ENCODE measurements at regions not wholly inside any gene's neighbourhood (a gene's known extent, or its start where the extent isn't known, plus 50 kb on each side); places are given as distances from the start of the nearest gene placed in this dataset.
"Not testable (repeated sequence)": the region's sequence is repeated elsewhere in the genome, so short reads cannot be mapped to it uniquely, and the experiment has no call there.

DNA sequence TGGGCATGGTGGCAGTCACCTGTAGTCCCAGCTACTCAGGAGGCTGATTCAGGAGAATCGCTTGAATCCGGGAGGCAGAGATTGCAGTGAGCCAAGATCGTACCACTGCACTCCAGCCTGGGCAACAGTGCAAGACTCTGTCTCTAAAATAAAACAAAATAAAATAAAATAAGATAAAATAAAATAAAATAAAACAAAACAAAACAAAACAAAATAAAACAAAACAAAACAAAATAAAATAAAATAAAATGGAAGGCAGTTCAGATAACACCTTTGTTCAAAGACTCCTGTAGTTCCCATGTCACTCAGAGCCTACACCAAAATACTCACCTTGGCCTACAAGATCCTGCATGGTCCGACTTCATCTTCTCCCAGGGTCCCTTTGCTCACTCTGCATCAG lies 61.3 kb downstream of the SYF2 start:
- DNase-seq = not testable (repeated sequence)

DNA sequence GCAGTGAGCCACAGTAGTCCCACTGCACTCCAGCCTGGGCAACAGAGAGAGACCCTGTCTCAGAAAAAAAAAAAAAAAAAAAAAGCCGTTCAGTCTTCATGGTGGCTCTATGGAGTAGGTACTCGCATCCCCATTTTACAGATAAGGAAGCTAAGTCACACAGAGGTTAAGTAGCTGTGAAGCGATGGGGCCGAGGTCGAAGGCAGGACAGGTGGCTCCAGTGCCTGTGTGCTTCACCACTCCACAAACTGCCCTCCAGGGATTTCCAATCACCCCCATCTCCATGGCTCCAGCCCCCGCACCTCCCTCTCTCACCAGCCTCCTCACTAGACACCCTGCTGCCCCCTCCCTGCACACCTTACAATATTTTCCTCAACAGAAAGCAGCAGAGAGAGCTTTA lies 61.9 kb downstream of the SYF2 start:
- DNase-seq = no peak

DNA sequence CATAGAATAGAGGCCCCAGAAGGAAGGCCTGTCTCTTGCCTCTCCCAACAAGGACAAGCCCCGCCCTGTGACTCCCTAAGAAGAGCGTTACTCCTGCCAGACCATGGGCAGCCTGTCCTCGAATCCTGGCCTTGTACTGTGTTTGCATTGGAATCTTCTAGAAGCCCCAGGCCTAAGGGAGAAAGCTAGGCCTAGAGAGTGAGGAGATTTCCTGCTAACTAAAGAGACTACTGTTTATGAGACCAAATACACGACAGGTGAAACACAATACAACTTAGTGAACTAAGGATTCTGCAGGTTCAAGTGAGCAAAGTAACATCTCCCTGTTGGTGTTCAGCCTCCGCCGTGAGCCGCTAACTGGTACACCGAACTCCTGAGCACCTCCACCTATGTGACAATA lies 62.7 kb downstream of the SYF2 start:
- DNase-seq = no peak

DNA sequence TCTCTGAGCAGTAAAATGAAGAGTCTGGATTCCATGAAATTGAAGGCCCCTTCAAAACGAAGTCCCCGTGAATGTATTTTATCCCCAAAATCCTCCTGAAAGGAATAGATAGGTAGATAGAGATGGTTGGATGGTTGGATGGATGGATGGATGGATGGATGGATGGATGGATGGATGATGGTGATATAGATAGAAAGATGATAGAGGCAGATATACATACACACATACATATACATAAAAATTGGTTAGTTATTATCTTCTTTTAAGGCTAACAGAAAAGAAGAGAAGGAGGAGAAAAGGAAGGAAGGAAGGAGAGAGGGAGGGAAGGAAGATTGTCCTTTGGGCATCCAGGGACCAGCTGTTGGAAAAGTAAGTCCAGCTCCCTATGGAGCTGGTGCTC lies 63.1 kb downstream of the SYF2 start:
- no peak for DNase-seq

DNA sequence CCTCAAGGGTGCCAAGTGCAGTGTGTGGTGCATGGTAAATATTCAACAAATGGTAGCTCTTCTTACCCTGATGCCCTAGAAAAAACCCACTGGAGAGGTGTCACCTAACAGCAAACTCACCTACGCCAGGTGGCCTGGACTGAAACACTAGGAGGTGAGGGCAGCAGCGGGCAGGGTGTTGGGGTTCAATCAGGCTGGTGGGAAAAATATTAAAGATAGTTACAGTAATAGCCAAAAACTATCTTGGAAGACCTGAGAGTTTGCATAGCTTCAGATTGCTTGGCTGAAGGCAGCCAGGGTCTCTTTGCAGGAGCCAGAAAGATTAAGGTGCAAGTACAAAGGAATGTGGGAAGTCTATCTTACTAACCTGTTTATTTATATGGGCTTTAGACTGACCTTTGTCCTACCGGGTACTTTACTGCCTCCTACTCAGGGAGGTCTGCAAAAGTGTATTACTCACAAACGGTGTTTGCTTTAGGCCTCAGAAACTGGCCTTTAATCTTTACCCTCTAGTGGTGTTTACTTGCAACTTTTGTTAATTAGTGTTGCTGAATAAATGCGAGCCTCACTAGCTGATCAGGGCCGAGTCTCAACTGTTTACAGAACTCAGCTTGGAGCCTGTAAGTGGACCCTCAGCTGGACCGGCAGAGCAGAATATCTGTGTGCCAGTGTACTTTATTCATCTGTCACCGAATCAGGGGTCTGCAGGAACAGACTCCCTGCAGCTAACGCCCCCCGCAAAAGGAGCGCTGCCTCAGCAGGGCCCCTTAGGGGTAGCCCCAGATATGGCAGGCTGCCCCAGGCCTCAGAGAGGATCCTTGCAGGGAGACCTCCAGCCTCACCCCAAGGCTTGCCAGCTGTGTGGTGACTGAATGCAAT lies 63.9 kb downstream of the SYF2 start:
- no peak for DNase-seq

DNA sequence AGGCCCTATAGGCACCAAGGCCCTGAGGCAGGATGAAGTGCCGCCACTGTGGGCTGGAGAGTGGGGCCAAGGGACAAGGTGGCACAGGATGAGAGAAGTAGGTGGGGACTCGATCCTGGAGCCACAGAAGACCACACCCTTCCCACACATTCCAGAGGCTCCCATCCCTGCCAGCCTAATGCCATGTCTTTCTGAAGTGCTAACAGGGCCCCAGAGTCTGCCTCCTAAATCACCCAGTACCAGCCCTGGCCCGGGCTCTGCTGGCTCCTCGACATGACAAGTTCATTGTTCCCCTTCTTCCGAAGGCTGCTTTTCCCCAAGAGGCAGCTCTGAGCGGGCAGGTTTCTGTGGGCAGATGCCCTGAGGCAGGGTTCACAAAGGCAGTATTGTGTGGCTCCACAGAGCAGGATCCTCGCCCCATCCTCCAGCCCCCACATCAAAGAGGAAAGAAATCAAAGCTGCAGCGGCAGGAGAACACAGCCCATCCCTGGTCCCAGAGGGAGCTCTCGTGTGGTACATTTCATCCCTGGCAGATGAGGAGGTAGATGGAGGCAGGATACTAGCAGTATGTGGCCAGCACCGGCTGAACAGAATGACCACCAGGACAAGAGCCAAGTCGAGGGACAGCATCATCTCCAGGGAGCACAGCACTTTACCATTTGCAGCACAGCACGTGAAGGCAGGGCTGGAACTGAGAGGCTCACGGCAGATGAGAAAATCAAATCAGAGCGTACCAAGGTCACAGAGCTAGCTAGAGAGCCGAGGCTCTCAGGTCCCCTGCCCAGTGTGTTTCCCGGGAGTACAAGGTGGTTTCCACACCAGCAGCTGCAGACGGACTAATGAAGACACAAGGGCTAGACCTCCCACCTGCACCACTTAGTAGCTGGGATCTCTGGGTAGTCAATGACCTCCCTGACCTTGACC lies 64.8 kb downstream of the SYF2 start:
- DNase-seq = no peak

DNA sequence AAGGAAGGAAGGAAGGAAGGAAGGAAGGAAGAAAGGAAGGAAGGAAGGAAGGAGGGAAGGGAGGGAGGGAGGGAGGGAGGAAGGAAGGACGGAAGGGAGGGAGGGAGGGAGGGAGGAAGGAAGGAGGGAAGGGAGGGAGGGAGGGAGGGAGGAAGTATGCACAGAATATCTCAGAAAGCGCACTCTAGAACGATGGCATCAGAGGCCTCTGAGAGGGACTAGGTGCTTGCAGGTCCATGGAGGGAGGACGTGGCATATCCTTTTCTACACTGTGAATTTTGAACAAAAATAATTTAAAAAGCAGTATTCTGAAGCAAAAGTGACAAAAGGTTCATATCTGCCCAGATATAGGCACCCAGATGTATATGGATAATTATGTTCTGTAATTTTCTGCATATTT lies 65.5 kb downstream of the SYF2 start:
- no peak for DNase-seq

DNA sequence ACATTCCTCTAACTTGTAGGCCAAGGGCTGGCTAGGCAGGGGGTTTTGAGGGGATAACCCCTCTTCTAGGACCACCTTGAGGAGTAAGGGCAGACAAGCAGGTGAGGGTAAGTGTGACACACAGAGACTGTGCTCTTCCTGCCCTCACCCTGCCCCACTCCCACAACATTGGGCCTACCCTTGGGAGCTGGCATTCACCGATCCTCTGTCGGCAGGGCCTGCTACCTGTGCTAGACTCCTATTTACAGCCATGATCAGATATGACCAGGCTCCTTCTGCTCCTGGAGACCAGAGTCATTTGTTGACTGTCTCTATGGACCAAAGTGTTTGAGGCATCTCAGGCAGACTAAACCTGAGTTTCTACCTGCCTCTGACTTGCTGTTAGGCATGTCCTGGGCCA lies 68.3 kb downstream of the SYF2 start:
- DNase-seq = no peak

DNA sequence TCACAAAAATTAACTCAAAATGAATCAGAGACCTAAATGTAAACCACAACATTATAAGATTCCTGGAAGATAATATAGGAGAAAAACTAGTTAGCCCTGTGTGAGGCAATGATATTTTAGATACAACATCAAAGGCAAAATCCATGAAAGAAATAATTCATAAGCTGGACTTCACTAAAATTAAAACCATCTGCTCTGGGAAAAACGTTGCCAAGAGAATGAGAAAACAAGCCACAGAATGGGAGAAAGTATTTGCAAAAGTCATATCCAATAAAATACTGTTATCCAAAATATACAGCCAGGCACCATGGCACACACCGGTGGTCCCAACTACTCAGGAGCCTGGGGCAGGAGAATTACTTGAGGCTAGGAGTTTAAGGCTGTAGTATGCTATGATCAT lies 70.3 kb downstream of the SYF2 start:
- DNase-seq = no peak

DNA sequence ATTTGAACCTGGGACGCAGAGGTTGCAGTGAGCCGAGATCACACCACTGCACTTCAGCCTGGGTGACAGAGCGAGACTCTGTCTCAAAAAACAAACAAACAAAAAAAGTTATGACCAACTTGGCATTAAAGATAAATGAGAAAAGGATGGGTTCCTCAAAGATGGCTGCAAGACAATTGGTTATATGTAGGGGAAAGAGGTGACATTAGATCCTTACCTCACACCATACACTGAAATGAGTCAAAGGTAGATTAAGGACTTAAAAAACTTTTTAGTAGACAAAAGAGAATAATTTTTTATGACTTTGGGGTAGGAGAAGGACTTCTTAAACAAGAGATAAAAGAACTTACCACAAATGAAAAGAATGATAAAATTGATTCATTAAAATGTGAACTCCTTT lies 74.5 kb downstream of the SYF2 start:
- no peak for DNase-seq

DNA sequence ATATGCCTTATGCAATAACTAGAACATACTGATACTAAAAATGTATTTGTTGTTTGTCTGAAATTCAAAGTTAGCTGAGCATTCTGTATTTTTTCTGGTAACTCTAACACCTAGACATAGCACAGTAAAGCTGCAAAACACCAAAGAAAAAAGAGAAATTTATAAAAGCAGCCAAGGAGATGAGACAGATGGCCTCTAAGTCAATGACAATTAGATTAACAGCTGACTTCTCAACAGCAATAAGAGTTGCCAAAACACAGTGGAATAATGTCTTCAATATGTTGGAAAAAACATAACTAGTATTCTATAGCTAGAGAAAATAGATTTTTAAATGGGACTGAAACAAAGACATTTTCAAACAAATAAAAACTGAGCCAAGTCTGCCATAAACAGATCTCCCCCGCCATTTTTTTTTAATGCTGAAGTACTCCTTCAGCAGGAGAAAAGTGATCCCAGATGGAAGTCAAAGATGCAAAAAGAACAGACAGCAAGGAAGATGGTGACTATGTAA lies 81.3 kb downstream of the SYF2 start:
- no peak for DNase-seq

DNA sequence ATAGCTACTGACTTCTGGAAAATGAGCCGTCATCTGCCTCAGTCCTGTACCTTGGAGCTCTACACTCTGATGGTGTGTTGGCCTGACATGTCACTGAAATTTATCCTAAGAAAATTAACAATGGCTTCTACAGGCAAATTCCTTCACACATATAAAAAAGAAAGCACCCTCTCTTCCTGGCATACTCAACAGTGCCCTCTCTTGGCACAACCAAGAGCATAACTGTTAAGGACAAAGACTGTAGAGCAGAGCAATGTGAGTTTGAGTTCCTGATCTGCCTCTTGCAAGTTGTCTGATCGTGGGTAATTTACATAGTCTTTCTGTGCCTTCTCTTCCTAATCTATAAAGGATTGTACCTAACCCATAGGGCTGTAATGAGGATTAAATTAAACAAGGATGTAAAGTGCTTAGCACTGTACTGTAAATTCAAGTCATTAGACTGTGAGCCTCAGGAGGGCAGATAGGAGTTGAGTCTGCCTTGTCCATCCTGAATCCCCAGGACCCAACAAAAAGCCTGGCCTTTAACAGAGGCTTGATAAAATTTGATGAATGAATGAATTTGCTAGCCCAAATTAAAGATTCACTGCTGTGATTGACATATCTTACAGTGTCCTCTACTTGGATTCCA lies 83.5 kb downstream of the SYF2 start:
- no peak for DNase-seq

DNA sequence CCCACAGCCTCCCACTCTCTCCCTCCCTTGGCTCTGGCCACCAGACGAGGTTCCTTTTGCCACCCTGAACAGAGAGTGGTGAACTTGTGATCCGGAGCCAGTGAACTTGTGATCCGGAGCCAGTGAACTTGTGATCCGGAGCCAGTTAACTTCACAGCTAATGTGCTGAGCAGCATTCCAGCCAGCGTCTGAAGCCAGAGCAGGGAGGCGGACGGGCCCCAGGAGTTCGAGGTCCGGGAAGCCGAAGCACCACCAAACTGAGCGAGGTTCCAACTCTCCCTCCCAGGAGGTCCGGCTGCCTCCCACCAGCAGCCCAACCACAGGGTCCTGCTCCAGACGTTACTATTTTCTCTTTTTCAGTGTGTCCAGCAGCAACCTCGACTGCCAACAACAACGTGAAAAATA lies 85.8 kb downstream of the SYF2 start:
- DNase-seq = no peak

DNA sequence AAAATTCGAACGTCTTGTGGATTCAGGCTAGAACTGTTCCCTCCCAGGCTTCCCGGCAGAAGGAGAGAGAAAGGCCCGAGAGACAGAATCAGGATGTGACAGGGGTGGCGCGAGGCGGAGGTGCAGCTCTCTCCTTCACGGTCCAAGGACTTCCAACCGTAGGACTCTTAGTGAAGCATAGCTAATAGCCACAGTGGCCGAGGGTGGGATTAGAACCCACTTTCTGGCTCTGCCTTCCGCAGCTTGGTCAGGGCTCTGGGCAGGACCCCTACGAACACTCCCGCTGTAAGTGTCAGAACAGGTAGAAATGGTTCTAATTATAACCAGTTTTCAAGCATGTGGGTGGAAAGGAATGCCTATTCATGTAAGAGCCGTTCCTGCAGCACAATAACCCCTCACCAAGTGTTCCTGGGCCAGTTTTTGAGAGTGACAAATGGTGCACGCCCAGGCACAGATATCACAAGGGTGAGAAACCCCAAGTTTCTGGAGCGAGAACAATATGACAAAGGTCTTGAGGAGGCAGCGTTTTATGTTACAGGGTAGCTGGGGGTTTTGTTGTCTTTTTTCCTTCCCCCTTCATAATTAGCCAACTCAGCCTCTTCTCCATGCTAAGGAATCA lies 86.4 kb downstream of the SYF2 start:
- peak; percentile 42 for DNase-seq

DNA sequence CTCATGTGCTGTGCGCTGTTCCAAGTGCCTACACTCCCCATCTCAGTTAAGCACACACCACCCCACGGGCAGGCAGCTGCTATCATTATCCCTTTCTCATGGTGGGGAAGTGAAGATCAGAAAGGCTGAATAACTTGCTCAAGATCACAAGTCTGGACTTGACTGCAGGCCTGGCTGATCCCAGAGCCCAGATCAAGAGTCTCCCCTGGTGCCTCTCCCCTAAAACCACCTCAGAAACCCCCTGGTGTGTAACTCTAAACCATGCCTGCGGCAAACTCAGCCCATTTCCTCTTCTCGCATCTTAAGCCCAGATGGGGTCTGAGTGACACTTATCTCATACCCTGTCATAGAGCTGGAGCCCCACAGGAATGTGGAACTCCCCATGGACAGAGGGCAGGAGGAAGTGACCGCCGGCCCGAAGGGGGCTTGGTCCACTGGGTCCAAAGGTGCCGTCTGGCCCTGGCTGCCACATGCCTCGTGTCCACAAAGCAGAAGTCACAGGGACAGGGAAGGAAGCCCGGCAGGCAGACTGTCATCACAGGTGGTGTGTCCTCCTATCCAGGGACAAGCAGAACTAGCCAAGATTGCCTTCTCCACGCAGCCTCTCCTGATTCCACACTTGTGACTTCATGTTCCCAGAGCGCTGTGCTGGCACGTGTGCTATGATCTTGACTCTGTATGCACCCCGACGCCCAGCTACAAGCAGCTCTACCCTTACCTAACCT lies 92.1 kb downstream of the SYF2 start:
- DNase-seq = no peak

DNA sequence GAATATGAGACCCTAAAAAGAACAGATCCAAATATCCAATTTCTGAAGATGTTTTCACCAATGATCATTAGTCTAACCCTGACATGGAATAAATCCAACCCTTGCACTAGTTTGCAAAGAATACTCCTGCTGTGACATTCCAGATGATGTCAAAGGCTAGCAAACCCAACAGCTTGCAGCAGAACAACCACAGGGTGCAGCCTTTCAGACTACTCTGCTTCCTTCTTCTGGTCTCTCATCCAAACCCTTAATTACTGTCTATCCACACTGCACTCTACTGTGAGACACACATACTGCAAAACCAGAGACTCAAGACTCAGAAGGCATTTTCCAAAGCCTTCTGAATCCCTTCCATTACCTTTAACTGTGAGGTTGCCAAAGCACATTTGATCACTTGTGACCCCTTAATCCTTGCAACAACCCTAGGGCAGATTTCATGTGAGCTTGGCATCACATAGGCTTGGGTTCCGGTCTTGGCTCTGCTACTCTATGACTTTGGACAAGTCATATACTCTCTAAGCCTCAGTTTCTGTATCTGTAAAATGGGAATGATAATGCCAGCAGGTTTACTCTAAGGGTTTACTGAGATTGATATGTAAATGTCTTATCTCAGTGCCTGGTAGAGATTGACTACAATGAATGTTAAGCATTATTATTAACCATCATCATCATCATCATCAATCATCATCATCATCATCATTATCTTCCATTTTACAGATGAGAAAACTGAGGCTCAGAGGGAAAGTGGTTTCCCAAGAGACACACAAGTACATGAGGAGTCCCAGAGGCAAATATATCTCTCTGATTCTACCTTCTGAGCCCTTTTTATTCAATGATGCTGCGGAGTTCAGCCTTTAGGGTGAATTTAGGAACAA lies 94.5 kb downstream of the SYF2 start:
- no peak for DNase-seq

DNA sequence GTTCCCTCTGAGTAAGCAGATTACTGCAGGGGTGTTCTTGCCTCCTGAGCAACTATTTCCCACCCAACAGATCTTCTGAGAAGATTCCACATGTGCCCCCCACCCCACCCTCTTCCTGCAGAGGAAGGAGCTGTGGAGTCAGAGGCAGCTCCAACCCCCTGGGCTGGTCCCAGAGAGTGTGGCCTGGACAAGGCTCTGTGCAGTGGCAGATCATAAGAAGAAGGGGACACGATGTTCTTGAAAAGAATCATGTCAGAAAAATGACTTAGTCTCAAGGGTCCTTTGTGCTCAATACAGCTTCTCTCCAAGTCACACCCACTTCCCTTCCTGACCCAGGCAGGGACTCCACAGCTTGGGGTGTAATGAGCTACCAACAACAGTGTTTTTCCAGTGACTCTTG lies 95.2 kb downstream of the SYF2 start:
- no peak for DNase-seq

DNA sequence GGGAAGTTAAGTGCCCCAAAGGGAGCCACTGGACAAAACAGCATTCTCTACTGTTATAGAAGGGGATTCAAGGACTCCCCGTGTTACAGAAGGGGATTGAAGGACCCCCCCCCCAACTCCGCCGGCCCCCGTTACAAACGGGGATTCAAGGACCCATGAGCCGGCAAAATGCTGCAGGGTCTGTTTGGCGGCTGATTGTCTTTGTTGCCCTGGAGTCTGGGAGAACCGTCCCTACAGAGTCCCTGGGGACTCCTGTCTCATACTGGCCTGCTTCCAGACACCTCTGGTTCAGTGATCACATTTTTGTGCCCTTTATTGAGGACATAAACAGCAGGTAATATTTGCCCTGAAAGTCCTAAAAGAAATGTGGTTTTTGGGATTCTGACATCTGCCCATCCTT lies 96.4 kb downstream of the SYF2 start:
- DNase-seq = no peak

DNA sequence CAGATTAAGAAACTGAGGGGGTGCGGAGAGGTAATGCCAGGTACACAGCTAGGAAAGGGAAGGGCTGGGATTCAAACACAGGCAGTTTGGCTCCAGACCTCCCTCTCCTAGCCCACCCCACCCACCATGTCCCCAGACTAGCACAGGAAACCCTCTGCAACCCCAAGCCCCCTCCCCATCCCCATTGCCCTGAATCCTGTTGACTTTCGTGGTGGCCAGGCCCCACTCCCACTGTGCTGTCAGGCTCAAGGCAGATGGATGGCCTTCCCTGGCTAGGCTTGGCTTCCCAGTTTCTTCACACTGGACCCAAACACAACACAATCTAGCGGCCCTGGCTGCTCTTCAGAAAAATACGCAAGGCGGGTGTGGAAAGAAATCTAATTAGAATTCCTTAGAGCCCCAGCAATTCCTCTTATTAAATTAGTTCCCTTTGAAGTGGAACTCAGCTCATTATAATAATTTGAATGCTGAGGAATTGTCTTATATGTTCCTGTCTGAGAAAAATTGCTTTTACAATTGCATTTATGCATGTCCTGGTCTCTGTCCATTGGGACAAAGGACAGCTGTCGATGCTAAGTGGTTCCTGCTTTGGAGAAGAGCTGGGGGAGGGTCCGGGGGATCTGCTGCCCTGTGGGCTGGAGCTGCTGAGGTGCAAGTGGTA lies 97.4 kb downstream of the SYF2 start:
- peak; percentile 53 for DNase-seq

DNA sequence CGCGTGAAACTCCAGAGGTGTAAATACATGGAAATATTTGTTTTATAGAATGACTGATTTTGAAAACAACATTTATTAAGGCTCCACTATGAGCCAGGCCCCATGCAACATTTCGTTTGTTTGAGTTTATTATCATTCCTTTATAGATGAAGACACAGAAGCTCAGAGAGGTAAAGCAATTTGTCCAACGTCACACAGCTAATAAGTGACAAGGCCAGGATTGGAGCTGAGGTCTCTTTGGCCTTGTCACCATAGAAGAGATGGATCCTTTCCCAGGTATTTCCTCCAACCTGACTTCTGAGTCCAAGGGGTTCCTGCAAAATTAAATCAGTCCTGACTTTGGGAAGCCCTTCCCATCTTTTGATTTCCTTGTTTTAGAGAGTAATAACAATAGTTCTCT lies 98.0 kb downstream of the SYF2 start:
- DNase-seq = no peak
